Caco-2 (cell line): ENCODE measurements at regions not wholly inside any gene's neighbourhood (a gene's known extent, or its start where the extent isn't known, plus 50 kb on each side); places are given as distances from the start of the nearest gene placed in this dataset.
"Not testable (repeated sequence)": the region's sequence is repeated elsewhere in the genome, so short reads cannot be mapped to it uniquely, and the experiment has no call there.

ENCODE experiments used
- BruUV-seq: library from RNA; stranded (reverse); fragments of 400-500 nt; replicated peaks from 2 replicates; lab custom pipeline; 2021; lab: Mats Ljungman, UMichigan
- CTCF ChIA-PET: fragments of 300-600 bp; sonication (Branson Sonifier 250); formaldehyde crosslinking; loops from one replicate; lab custom pipeline; 2022; ENCODE audit warnings: antibody characterized with exemption; lab: Charles Lee
- POLR2A ChIA-PET: fragments of 300-600 bp; sonication (Branson Sonifier 250); formaldehyde crosslinking; loops from one replicate; lab custom pipeline; 2022; ENCODE audit warnings: antibody characterized with exemption; lab: Charles Lee
- DNase-seq, 2 experiments: peaks; one replicate each; pipeline versions ENCODE4 v3.0.0 to v3.0.0-alpha.2; 2020 to 2022
- H3K27me3 ChIP-seq: replicated peaks from 2 replicates; pipeline ENCODE4 v1.6.0; 2011; ENCODE audit warnings: low read length; ENCODE audit not compliant: control insufficient read depth, insufficient read depth
- H3K36me3 ChIP-seq: 2 replicates; pipeline ENCODE4 v1.5.1; 2011; ENCODE audit warnings: low read length; ENCODE audit not compliant: control insufficient read depth, insufficient read depth
- H3K4me1 ChIP-seq: fragments of 250-450 bp; sonication (Bioruptor Pico); 2 replicates; pipeline ENCODE4 v1.5.1; 2020; ENCODE audit warnings: mild to moderate bottlenecking
- H3K4me3 ChIP-seq: 2 replicates; pipeline ENCODE4 v1.5.1; 2011; ENCODE audit warnings: low read depth, mild to moderate bottlenecking, control low read depth, low read length
- H3K9me3 ChIP-seq: fragments of 250-450 bp; sonication (Bioruptor Pico); 2 replicates; pipeline ENCODE4 v1.5.1; 2020; ENCODE audit warnings: mild to moderate bottlenecking, moderate library complexity
- H3K27ac Mint-ChIP-seq: one replicate; pipeline ENCODE4 v1.8.0; 2022; ENCODE audit warnings: mixed read lengths; ENCODE audit not compliant: unreplicated experiment
- H3K27me3 Mint-ChIP-seq: one replicate; pipeline ENCODE4 v1.8.0; 2022; ENCODE audit warnings: mixed read lengths; ENCODE audit not compliant: insufficient read depth, unreplicated experiment
- H3K36me3 Mint-ChIP-seq: one replicate; pipeline ENCODE4 v1.8.0; 2022; ENCODE audit warnings: mild to moderate bottlenecking, mixed read lengths; ENCODE audit not compliant: insufficient read depth, unreplicated experiment
- H3K4me1 Mint-ChIP-seq: one replicate; pipeline ENCODE4 v1.8.0; 2022; ENCODE audit warnings: low read depth, mixed read lengths; ENCODE audit not compliant: unreplicated experiment
- H3K4me3 Mint-ChIP-seq: one replicate; pipeline ENCODE4 v1.8.0; 2022; ENCODE audit warnings: mild to moderate bottlenecking, moderate library complexity, mixed read lengths; ENCODE audit not compliant: unreplicated experiment
- H3K9me3 Mint-ChIP-seq: one replicate; pipeline ENCODE4 v1.8.0; 2022; ENCODE audit warnings: mixed read lengths; ENCODE audit not compliant: unreplicated experiment
- intact Hi-C: fragments of 100-400 bp; cut with micrococcal nuclease; formaldehyde crosslinking; loops from one replicate; pipeline ENCODE4 v1.10.0; 2022; ENCODE audit not compliant: unreplicated experiment
- TF ChIP-seq, protein P1 (sequence below), 2 experiments: fragments of 200-600 bp in 1 of 2; IDR thresholded peaks; 1 replicate in 1 of 2; 2 replicates in 1 of 2; pipeline versions ENCODE4 v1.5.1 to v1.8.0; 2011 to 2022; ENCODE audit warnings: antibody characterized with exemption in 1 of 2, control low read depth in 1 of 2, inconsistent platforms in 1 of 2, low read depth in 1 of 2, low read length in 1 of 2, mild to moderate bottlenecking in 1 of 2, moderate library complexity in 1 of 2; ENCODE audit not compliant: insufficient read depth in 1 of 2, severe bottlenecking in 1 of 2, unreplicated experiment in 1 of 2

GRCh38 chr12:131561891-131562684, 148.8 kb upstream of the SFSWAP start:
- Mint-ChIP-seq H3K27me3 (peaks cover 14% of the 10 kb centered on the region), H3K27ac (no peak overlapping the region), H3K36me3 (no peaks in the 10 kb centered on the region), H3K4me1 (no peaks in the 10 kb centered on the region), H3K9me3 (no peaks in the 10 kb centered on the region), H3K4me3 (no peak overlapping the region)
- Histone ChIP-seq H3K4me3 (no peak overlapping the region), H3K9me3 (no peaks in the 10 kb centered on the region), H3K4me1 (no peaks in the 10 kb centered on the region), H3K36me3 (no peaks in the 10 kb centered on the region), H3K27me3 (no peaks in the 10 kb centered on the region)
- intact Hi-C loops: no loop called here
- POLR2A ChIA-PET: no interaction called here
- DNase-seq: no peak
- TF ChIP-seq, protein P1, sequence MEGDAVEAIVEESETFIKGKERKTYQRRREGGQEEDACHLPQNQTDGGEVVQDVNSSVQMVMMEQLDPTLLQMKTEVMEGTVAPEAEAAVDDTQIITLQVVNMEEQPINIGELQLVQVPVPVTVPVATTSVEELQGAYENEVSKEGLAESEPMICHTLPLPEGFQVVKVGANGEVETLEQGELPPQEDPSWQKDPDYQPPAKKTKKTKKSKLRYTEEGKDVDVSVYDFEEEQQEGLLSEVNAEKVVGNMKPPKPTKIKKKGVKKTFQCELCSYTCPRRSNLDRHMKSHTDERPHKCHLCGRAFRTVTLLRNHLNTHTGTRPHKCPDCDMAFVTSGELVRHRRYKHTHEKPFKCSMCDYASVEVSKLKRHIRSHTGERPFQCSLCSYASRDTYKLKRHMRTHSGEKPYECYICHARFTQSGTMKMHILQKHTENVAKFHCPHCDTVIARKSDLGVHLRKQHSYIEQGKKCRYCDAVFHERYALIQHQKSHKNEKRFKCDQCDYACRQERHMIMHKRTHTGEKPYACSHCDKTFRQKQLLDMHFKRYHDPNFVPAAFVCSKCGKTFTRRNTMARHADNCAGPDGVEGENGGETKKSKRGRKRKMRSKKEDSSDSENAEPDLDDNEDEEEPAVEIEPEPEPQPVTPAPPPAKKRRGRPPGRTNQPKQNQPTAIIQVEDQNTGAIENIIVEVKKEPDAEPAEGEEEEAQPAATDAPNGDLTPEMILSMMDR (IDR thresholded peaks at IDR 0.05; ENCODE audit: insufficient read depth in 1 of 2, low read depth in 1 of 2, low read length in 1 of 2, severe bottlenecking in 1 of 2, unreplicated experiment in 1 of 2): no peak
- BruUV-seq: no TSS peak
- CTCF ChIA-PET: no interaction called here

GRCh38 chr12:131564138-131564727, 146.7 kb upstream of the SFSWAP start:
- BruUV-seq, H3K4me1 ChIP-seq, intact Hi-C loops, H3K27me3 ChIP-seq, H3K9me3 ChIP-seq, H3K27ac Mint-ChIP-seq, H3K4me3 ChIP-seq, CTCF ChIA-PET, H3K4me3 Mint-ChIP-seq, DNase-seq, H3K4me1 Mint-ChIP-seq, H3K36me3 ChIP-seq, H3K36me3 Mint-ChIP-seq, H3K9me3 Mint-ChIP-seq: not testable (repeated sequence)
- H3K27me3 Mint-ChIP-seq: peaks cover 17% of the 10 kb centered on the region
- POLR2A ChIA-PET: interaction anchor here (0.6 kb wide), 1 partner anchor 410 kb away, joined by 3 read pairs; no protein-coding TSS in a partner anchor

DNA sequence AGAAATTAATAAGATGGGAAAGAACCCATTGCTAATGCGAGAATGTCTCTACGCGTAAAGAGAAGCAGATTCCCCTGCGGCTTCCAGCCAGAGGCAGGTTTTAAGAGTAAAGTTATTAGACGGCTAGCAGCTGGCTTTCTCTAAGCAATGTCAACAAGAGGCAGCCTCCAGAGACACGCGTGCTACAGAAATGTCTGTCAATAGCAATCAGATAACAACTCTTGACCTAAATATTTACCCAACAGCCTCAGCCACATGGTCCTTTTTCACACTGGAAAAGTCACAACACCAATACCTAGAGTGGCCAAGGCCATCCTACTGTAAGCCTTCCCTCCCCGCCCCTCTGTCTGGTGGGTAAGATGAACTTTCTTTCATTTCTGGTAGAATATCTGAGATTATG, 146.0 kb upstream of the SFSWAP start:
- H3K4me3 ChIP-seq: no peak overlapping the region
- DNase-seq: no peak
- no TSS peak for BruUV-seq
- ChIA-PET CTCF (no interaction called here), POLR2A (no interaction called here)
- no peaks in the 10 kb centered on the region for H3K4me1 ChIP-seq
- H3K4me1 Mint-ChIP-seq: no peaks in the 10 kb centered on the region
- no peaks in the 10 kb centered on the region for H3K9me3 Mint-ChIP-seq
- TF ChIP-seq, protein P1 (IDR thresholded peaks at IDR 0.05; ENCODE audit: insufficient read depth in 1 of 2, low read depth in 1 of 2, low read length in 1 of 2, severe bottlenecking in 1 of 2, unreplicated experiment in 1 of 2): no peak
- H3K27ac Mint-ChIP-seq: no peak overlapping the region
- H3K36me3 ChIP-seq: no peaks in the 10 kb centered on the region
- H3K27me3 Mint-ChIP-seq: peaks cover 17% of the 10 kb centered on the region
- no peak overlapping the region for H3K4me3 Mint-ChIP-seq
- no peaks in the 10 kb centered on the region for H3K9me3 ChIP-seq
- H3K36me3 Mint-ChIP-seq: no peaks in the 10 kb centered on the region
- H3K27me3 ChIP-seq: no peaks in the 10 kb centered on the region
- intact Hi-C loops: no loop called here
